Muscle of back (tissue), 3 donors: ENCODE measurements at regions not wholly inside any gene's neighbourhood (a gene's known extent, or its start where the extent isn't known, plus 50 kb on each side); places are given as distances from the start of the nearest gene placed in this dataset.

ENCODE experiments used
- DNase-seq, 3 donors: peaks; one replicate each; pipeline versions ENCODE4 v3.0.0 to v3.0.0-alpha.2; 2013

GRCh38 chr1:218642033-218642948 lies 297.2 kb downstream of the TGFB2 start:
- no peak for DNase-seq

GRCh38 chr1:218643281-218643680 lies 298.1 kb downstream of the TGFB2 start:
- no peak for DNase-seq

- no peak for DNase-seq
These were observed 298.8 kb downstream of the TGFB2 start for GRCh38 chr1:218643926-218644325.

GRCh38 chr1:218646288-218646687 lies 301.2 kb downstream of the TGFB2 start:
- DNase-seq: no peak

- DNase-seq: no peak
These were observed 311.3 kb downstream of the TGFB2 start for GRCh38 chr1:218656301-218657037.

- no peak for DNase-seq
These were observed 313.1 kb downstream of the TGFB2 start for GRCh38 chr1:218658269-218658668.

- DNase-seq: peak in 1 of 3 donors; percentile 66
These were observed 313.8 kb downstream of the TGFB2 start for GRCh38 chr1:218658899-218659298.

GRCh38 chr1:218659911-218660677 lies 315.0 kb downstream of the TGFB2 start:
- peak in 2 of 3 donors; percentile 35 to 43 for DNase-seq

GRCh38 chr1:218660678-218661053 lies 315.5 kb downstream of the TGFB2 start:
- peak in 1 of 3 donors; percentile 81 for DNase-seq

- DNase-seq: no peak
These were observed 316.3 kb downstream of the TGFB2 start for GRCh38 chr1:218661411-218661810.

- peak in 2 of 3 donors; percentile 19 to 62 for DNase-seq
These were observed 319.4 kb downstream of the TGFB2 start for GRCh38 chr1:218664385-218665170.

- peak; percentile 66 to 87 (median 70) for DNase-seq
These were observed 320.1 kb downstream of the TGFB2 start for GRCh38 chr1:218665221-218665620.

GRCh38 chr1:218666263-218666662 lies 321.1 kb downstream of the TGFB2 start:
- no peak for DNase-seq

- no peak for DNase-seq
These were observed 322.8 kb downstream of the TGFB2 start for GRCh38 chr1:218667781-218668516.

GRCh38 chr1:218669431-218669830 lies 324.3 kb downstream of the TGFB2 start:
- DNase-seq: no peak

- no peak for DNase-seq
These were observed 325.7 kb downstream of the TGFB2 start for GRCh38 chr1:218670875-218671274.

GRCh38 chr1:218671573-218671972 lies 326.4 kb downstream of the TGFB2 start:
- peak in 2 of 3 donors; percentile 52 to 69 for DNase-seq

GRCh38 chr1:218673170-218673569 lies 328.0 kb downstream of the TGFB2 start:
- no peak for DNase-seq

GRCh38 chr1:218674280-218674773 lies 329.2 kb downstream of the TGFB2 start:
- DNase-seq: peak in 2 of 3 donors; percentile 50 to 69

- DNase-seq: no peak
These were observed 331.9 kb downstream of the TGFB2 start for GRCh38 chr1:218677026-218677425.
